ENCODE measurements at regions not wholly inside any gene's neighbourhood (a gene's known extent, or its start where the extent isn't known, plus 50 kb on each side); places are given as distances from the start of the nearest gene placed in this dataset.

GRCh38 chr1:234856845-234857245 is 246.9 kb upstream of the IRF2BP2 start:
- no peak for TF ChIP-seq TCF12 (IDR thresholded peaks at IDR 0.05; ENCODE audit: low read depth)
- no peak for TF ChIP-seq EGR1 (IDR thresholded peaks at IDR 0.05)
- TF ChIP-seq, protein P1, sequence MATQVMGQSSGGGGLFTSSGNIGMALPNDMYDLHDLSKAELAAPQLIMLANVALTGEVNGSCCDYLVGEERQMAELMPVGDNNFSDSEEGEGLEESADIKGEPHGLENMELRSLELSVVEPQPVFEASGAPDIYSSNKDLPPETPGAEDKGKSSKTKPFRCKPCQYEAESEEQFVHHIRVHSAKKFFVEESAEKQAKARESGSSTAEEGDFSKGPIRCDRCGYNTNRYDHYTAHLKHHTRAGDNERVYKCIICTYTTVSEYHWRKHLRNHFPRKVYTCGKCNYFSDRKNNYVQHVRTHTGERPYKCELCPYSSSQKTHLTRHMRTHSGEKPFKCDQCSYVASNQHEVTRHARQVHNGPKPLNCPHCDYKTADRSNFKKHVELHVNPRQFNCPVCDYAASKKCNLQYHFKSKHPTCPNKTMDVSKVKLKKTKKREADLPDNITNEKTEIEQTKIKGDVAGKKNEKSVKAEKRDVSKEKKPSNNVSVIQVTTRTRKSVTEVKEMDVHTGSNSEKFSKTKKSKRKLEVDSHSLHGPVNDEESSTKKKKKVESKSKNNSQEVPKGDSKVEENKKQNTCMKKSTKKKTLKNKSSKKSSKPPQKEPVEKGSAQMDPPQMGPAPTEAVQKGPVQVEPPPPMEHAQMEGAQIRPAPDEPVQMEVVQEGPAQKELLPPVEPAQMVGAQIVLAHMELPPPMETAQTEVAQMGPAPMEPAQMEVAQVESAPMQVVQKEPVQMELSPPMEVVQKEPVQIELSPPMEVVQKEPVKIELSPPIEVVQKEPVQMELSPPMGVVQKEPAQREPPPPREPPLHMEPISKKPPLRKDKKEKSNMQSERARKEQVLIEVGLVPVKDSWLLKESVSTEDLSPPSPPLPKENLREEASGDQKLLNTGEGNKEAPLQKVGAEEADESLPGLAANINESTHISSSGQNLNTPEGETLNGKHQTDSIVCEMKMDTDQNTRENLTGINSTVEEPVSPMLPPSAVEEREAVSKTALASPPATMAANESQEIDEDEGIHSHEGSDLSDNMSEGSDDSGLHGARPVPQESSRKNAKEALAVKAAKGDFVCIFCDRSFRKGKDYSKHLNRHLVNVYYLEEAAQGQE (IDR thresholded peaks at IDR 0.05; ENCODE audit: low read depth), result no peak
- TF ChIP-seq EP300 (IDR thresholded peaks at IDR 0.05; ENCODE audit: borderline replicate concordance), result no peak
- TF ChIP-seq TEAD4 (IDR thresholded peaks at IDR 0.05), result no peak
- no peak for TF ChIP-seq TAF1 (IDR thresholded peaks at IDR 0.05; ENCODE audit: low read depth)
- no peak for TF ChIP-seq YY1 (IDR thresholded peaks at IDR 0.05; ENCODE audit: low read depth)
- TF ChIP-seq FOXM1 (IDR thresholded peaks at IDR 0.05; ENCODE audit: borderline replicate concordance, low read depth), result no peak
- no peak for TF ChIP-seq RAD21 (IDR thresholded peaks at IDR 0.05; ENCODE audit: low read depth)
- TF ChIP-seq CREB1 (IDR thresholded peaks at IDR 0.05; ENCODE audit: low read depth), result no peak

DNA sequence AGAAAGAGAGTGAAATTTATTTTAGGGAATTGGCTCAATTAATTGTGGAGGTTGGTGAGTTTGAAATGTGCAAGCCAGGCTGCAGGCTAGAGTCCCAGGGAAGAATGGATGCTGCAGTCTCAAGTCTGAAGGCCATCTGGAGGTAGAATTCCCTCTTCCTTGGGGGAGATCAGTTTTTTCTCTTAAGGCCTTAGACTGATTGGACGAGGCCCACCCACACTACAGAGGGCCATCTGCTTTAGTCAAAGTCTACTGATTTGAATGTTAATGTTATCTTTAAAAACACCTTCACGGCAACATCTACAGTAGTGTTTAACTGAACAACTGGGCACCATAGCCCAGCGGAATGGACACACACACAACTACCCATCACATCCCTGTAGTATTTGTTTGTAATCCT is 245.9 kb upstream of the IRF2BP2 start:
- TF ChIP-seq YY1 (IDR thresholded peaks at IDR 0.05; ENCODE audit: low read depth), result no peak
- TF ChIP-seq RAD21 (IDR thresholded peaks at IDR 0.05; ENCODE audit: low read depth), result no peak
- no peak for TF ChIP-seq EP300 (IDR thresholded peaks at IDR 0.05; ENCODE audit: borderline replicate concordance)
- TF ChIP-seq NFIC (IDR thresholded peaks at IDR 0.05), result no peak
- TF ChIP-seq EGR1 (IDR thresholded peaks at IDR 0.05), result no peak
- TF ChIP-seq FOXM1 (IDR thresholded peaks at IDR 0.05; ENCODE audit: borderline replicate concordance, low read depth), result no peak
- no peak for TF ChIP-seq ZBTB7A (IDR thresholded peaks at IDR 0.05; ENCODE audit: low read depth)
- no peak for TF ChIP-seq CEBPB (IDR thresholded peaks at IDR 0.05)
- no peak for TF ChIP-seq TCF12 (IDR thresholded peaks at IDR 0.05; ENCODE audit: low read depth)
- TF ChIP-seq TEAD4 (IDR thresholded peaks at IDR 0.05), result no peak
- TF ChIP-seq, protein P1 (IDR thresholded peaks at IDR 0.05; ENCODE audit: low read depth), result no peak
- TF ChIP-seq TAF1 (IDR thresholded peaks at IDR 0.05; ENCODE audit: low read depth), result no peak
- TF ChIP-seq, protein P2, sequence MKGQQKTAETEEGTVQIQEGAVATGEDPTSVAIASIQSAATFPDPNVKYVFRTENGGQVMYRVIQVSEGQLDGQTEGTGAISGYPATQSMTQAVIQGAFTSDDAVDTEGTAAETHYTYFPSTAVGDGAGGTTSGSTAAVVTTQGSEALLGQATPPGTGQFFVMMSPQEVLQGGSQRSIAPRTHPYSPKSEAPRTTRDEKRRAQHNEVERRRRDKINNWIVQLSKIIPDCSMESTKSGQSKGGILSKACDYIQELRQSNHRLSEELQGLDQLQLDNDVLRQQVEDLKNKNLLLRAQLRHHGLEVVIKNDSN (IDR thresholded peaks at IDR 0.05), result no peak
- no peak for TF ChIP-seq MAX (IDR thresholded peaks at IDR 0.05)
- no peak for TF ChIP-seq CREB1 (IDR thresholded peaks at IDR 0.05; ENCODE audit: low read depth)

DNA sequence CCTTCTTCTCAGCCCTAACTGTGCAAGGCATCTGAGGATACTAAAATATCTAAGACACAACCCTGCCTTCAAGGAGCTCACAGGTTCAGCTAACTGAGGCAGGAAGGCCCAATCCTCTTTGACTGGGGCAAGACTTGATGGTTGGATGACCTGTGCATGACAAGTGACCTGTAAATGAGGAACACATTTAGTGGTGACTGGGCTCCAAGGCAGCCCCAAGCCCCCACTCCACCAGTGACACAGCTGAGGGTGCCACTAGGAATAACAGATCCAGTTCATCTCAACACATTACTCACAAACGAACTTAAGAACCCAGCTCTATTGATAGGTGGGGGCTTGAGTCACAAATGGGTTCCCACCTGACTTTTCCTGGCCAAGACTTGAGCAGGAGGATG is 244.7 kb upstream of the IRF2BP2 start:
- no peak for TF ChIP-seq YY1 (IDR thresholded peaks at IDR 0.05; ENCODE audit: low read depth)
- TF ChIP-seq MAX (IDR thresholded peaks at IDR 0.05), result no peak
- no peak for TF ChIP-seq TAF1 (IDR thresholded peaks at IDR 0.05; ENCODE audit: low read depth)
- TF ChIP-seq FOXM1 (IDR thresholded peaks at IDR 0.05; ENCODE audit: borderline replicate concordance, low read depth), result no peak
- no peak for TF ChIP-seq RAD21 (IDR thresholded peaks at IDR 0.05; ENCODE audit: low read depth)

- TF ChIP-seq MAX (IDR thresholded peaks at IDR 0.05), result no peak
- TF ChIP-seq YY1 (IDR thresholded peaks at IDR 0.05; ENCODE audit: low read depth), result no peak
- no peak for TF ChIP-seq NFIC (IDR thresholded peaks at IDR 0.05)
- no peak for TF ChIP-seq TEAD4 (IDR thresholded peaks at IDR 0.05)
Measured at GRCh38 chr1:234853906-234854644, 244.1 kb upstream of the IRF2BP2 start.

DNA sequence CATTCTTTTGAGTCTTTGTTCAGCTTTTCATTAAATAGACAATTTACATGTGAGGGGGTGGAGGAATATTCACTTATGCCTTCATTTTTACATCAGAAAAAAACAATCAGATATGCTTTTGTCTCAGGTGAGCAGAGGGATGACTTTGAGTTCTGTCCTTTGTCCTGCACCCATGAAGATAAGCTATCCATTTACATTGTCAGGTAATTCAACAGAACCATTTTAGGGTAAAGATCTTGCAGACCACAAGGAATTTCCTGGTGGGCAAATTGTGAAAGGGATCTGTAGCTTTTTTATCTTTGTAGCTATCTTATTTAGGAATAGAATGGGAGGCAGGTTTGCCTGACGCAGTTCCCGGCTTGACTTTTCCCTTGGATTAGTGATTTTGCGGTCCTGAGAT is 242.7 kb upstream of the IRF2BP2 start:
- TF ChIP-seq ZBTB7A (IDR thresholded peaks at IDR 0.05; ENCODE audit: low read depth) (no peak), EGR1 (IDR thresholded peaks at IDR 0.05) (no peak), EP300 (IDR thresholded peaks at IDR 0.05; ENCODE audit: borderline replicate concordance) (no peak), RAD21 (IDR thresholded peaks at IDR 0.05; ENCODE audit: low read depth) (no peak), MAX (IDR thresholded peaks at IDR 0.05) (no peak), FOXM1 (IDR thresholded peaks at IDR 0.05; ENCODE audit: borderline replicate concordance, low read depth) (no peak), TAF1 (IDR thresholded peaks at IDR 0.05; ENCODE audit: low read depth) (no peak), CEBPB (IDR thresholded peaks at IDR 0.05) (no peak), TCF12 (IDR thresholded peaks at IDR 0.05; ENCODE audit: low read depth) (no peak), TEAD4 (IDR thresholded peaks at IDR 0.05) (no peak), CREB1 (IDR thresholded peaks at IDR 0.05; ENCODE audit: low read depth) (no peak), NFIC (IDR thresholded peaks at IDR 0.05) (no peak), YY1 (IDR thresholded peaks at IDR 0.05; ENCODE audit: low read depth) (no peak)
- TF ChIP-seq, protein P2 (IDR thresholded peaks at IDR 0.05), result no peak
- TF ChIP-seq, protein P1 (IDR thresholded peaks at IDR 0.05; ENCODE audit: low read depth), result no peak
